ENCODE measurements at regions not wholly inside any gene's neighbourhood (a gene's known extent, or its start where the extent isn't known, plus 50 kb on each side); places are given as distances from the start of the nearest gene placed in this dataset.

- Histone ChIP-seq H3K36me3 (no peaks in the 10 kb centered on the region), H3K27ac (no peak overlapping the region), H3K4me3 (no peak overlapping the region), H3K4me1 (ENCODE audit: low read depth) (no peaks in the 10 kb centered on the region), H3K27me3 (no peaks in the 10 kb centered on the region), H3K9me3 (ENCODE audit: low read depth) (no peaks in the 10 kb centered on the region)
- no peak for TF ChIP-seq CTCF (IDR thresholded peaks at IDR 0.05; ENCODE audit: low read depth, low read length)
- DNase-seq (ENCODE audit: low read depth in 1 of 2, low spot score in 1 of 2), result no peak
Observed at GRCh38 chr6:113388996-113389395, 468.1 kb upstream of the MARCKS start.

GRCh38 chr6:113392551-113393055, 464.5 kb upstream of the MARCKS start:
- Histone ChIP-seq H3K36me3 (no peaks in the 10 kb centered on the region), H3K27ac (no peak overlapping the region), H3K4me3 (no peak overlapping the region), H3K9me3 (ENCODE audit: low read depth) (no peaks in the 10 kb centered on the region), H3K27me3 (no peaks in the 10 kb centered on the region), H3K4me1 (ENCODE audit: low read depth) (peaks cover 19% of the 10 kb centered on the region)
- no peak for DNase-seq (ENCODE audit: low read depth in 1 of 2, low spot score in 1 of 2)
- TF ChIP-seq CTCF (IDR thresholded peaks at IDR 0.05; ENCODE audit: low read depth, low read length), result no peak

- no peaks in the 10 kb centered on the region for H3K27me3 ChIP-seq
- H3K36me3 ChIP-seq, result no peaks in the 10 kb centered on the region
- no peak for DNase-seq (ENCODE audit: low read depth in 1 of 2, low spot score in 1 of 2)
- no peak for TF ChIP-seq CTCF (IDR thresholded peaks at IDR 0.05; ENCODE audit: low read depth, low read length)
- peaks cover 19% of the 10 kb centered on the region for H3K4me1 ChIP-seq (ENCODE audit: low read depth)
- H3K27ac ChIP-seq, result no peak overlapping the region
- no peaks in the 10 kb centered on the region for H3K9me3 ChIP-seq (ENCODE audit: low read depth)
- H3K4me3 ChIP-seq, result no peak overlapping the region
Observed at GRCh38 chr6:113394216-113394615, 462.9 kb upstream of the MARCKS start.

- Histone ChIP-seq H3K27ac (no peak overlapping the region), H3K4me1 (ENCODE audit: low read depth) (peaks cover 19% of the 10 kb centered on the region), H3K9me3 (ENCODE audit: low read depth) (no peaks in the 10 kb centered on the region), H3K4me3 (no peak overlapping the region), H3K36me3 (no peaks in the 10 kb centered on the region), H3K27me3 (no peaks in the 10 kb centered on the region)
- DNase-seq (ENCODE audit: low read depth in 1 of 2, low spot score in 1 of 2), result no peak
- no peak for TF ChIP-seq CTCF (IDR thresholded peaks at IDR 0.05; ENCODE audit: low read depth, low read length)
Observed at GRCh38 chr6:113394729-113395128, 462.4 kb upstream of the MARCKS start.

- Histone ChIP-seq H3K27ac (no peak overlapping the region), H3K27me3 (no peaks in the 10 kb centered on the region), H3K9me3 (ENCODE audit: low read depth) (no peaks in the 10 kb centered on the region), H3K4me3 (no peak overlapping the region), H3K36me3 (no peaks in the 10 kb centered on the region), H3K4me1 (ENCODE audit: low read depth) (peaks cover 19% of the 10 kb centered on the region)
- TF ChIP-seq CTCF (IDR thresholded peaks at IDR 0.05; ENCODE audit: low read depth, low read length), result no peak
- DNase-seq (ENCODE audit: low read depth in 1 of 2, low spot score in 1 of 2), result peak; percentile 42 to 69
Observed at GRCh38 chr6:113396730-113397129, 460.4 kb upstream of the MARCKS start.

GRCh38 chr6:113397236-113397635, 459.9 kb upstream of the MARCKS start:
- Histone ChIP-seq H3K27ac (no peak overlapping the region), H3K36me3 (no peaks in the 10 kb centered on the region), H3K4me1 (ENCODE audit: low read depth) (peaks cover 19% of the 10 kb centered on the region), H3K9me3 (ENCODE audit: low read depth) (no peaks in the 10 kb centered on the region), H3K4me3 (no peak overlapping the region), H3K27me3 (no peaks in the 10 kb centered on the region)
- peak in 1 of 2 donors; percentile 57 for DNase-seq (ENCODE audit: low read depth in 1 of 2, low spot score in 1 of 2)
- no peak for TF ChIP-seq CTCF (IDR thresholded peaks at IDR 0.05; ENCODE audit: low read depth, low read length)
